Nephron progenitor cell (in vitro differentiated cells): ENCODE measurements at regions not wholly inside any gene's neighbourhood (a gene's known extent, or its start where the extent isn't known, plus 50 kb on each side); places are given as distances from the start of the nearest gene placed in this dataset.

Experiments used
- DNase-seq: peaks from one replicate; pipeline ENCODE4 v3.0.0; 2021
- H3K27ac Mint-ChIP-seq: 2 replicates; pipeline ENCODE4 v1.8.0; 2021; ENCODE audit warnings: mild to moderate bottlenecking, moderate library complexity, mixed read lengths
- H3K27me3 Mint-ChIP-seq: 2 replicates; pipeline ENCODE4 v1.8.0; 2021; ENCODE audit warnings: mild to moderate bottlenecking, low read depth, mixed read lengths; ENCODE audit not compliant: poor library complexity
- H3K36me3 Mint-ChIP-seq: 2 replicates; pipeline ENCODE4 v1.8.0; 2021; ENCODE audit warnings: low read depth, mixed read lengths
- H3K4me1 Mint-ChIP-seq: 2 replicates; pipeline ENCODE4 v1.8.0; 2021; ENCODE audit warnings: mixed read lengths
- H3K4me3 Mint-ChIP-seq: 2 replicates; pipeline ENCODE4 v1.8.0; 2021; ENCODE audit warnings: mild to moderate bottlenecking, moderate library complexity, mixed read lengths
- H3K9me3 Mint-ChIP-seq: 2 replicates; pipeline ENCODE4 v1.8.0; 2021; ENCODE audit warnings: mild to moderate bottlenecking, moderate library complexity, mixed read lengths
- TF ChIP-seq, protein P1 (sequence below): fragments of 200-600 bp; sonication (generic); IDR thresholded peaks from 2 replicates; pipeline ENCODE4 v1.5.0; 2021; ENCODE audit warnings: antibody characterized with exemption

DNA sequence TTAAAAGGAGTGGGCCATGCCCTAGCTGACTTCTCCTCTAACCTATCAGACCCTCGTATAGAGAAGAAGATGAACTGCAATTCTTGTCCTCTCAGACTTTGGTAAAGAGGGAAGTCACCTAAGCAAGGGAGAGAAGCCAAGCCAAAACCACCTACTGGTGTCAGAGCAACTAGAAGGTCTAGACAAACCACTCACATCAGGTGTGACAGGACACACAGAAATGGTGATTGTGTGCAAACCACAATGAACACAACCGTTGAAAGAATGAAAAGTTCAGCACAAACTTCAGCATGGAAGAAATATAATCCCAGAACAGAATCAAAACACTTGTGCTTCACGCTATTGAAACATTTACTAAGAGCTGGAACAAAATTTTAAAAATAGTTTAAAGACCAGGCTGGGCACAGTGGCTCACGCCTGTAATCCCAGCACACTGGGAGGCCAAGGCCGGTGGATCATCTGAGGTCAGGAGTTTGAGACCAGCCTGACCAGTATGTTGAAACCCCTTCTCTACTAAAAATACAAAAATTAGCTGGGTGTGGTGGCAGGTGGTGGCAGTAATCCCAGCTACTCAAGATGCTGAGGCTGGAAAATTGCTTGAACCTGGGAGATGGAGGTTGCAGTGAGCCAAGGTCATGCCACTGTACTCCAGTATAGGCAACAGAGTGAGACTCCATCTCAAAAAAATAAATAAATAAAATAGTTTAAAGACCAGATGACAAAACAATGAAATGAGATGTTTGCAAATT lies 56.2 kb upstream of the NTF3 start:
- no peaks in the 10 kb centered on the region for H3K36me3 Mint-ChIP-seq
- H3K4me1 Mint-ChIP-seq, result peaks cover 43% of the 10 kb centered on the region
- H3K4me3 Mint-ChIP-seq, result no peak overlapping the region
- DNase-seq, result no peak
- H3K27me3 Mint-ChIP-seq, result peaks cover 39% of the 10 kb centered on the region
- H3K27ac Mint-ChIP-seq, result peak overlapping the region; percentile 79
- H3K9me3 Mint-ChIP-seq, result no peaks in the 10 kb centered on the region
- TF ChIP-seq, protein P1, sequence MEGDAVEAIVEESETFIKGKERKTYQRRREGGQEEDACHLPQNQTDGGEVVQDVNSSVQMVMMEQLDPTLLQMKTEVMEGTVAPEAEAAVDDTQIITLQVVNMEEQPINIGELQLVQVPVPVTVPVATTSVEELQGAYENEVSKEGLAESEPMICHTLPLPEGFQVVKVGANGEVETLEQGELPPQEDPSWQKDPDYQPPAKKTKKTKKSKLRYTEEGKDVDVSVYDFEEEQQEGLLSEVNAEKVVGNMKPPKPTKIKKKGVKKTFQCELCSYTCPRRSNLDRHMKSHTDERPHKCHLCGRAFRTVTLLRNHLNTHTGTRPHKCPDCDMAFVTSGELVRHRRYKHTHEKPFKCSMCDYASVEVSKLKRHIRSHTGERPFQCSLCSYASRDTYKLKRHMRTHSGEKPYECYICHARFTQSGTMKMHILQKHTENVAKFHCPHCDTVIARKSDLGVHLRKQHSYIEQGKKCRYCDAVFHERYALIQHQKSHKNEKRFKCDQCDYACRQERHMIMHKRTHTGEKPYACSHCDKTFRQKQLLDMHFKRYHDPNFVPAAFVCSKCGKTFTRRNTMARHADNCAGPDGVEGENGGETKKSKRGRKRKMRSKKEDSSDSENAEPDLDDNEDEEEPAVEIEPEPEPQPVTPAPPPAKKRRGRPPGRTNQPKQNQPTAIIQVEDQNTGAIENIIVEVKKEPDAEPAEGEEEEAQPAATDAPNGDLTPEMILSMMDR, result no peak

DNA sequence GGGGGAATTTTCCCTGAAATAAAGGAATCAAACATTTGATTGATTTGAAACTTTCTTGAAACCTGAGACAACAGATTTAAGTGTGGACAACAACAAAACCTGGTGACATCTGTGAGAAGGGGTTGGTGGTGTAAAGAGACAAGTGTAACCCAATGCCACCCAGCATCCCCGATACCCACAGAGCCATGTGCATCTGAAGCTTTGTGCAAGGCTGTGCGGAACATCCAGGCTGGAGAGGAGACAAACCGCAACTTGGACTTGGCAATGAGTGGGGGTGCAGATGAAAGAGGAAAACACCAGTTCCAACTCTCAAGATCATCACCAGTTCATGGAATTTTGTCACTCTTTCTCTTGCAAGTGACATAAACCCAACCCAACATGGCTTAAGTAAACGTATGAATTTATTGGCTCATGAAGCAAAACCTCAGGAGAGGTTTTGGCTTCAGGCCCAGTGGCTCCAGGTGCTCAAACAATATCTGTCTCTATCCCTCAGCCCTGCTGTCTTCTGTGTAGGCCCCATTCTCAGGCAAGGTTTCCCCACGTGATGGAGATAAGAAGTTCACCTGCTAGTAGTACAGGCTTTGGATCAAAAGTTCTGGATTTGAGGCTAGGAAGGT lies 55.2 kb upstream of the NTF3 start:
- H3K9me3 Mint-ChIP-seq, result no peaks in the 10 kb centered on the region
- peaks cover 47% of the 10 kb centered on the region for H3K4me1 Mint-ChIP-seq
- no peak overlapping the region for H3K4me3 Mint-ChIP-seq
- DNase-seq, result no peak
- peaks cover 36% of the 10 kb centered on the region for H3K27me3 Mint-ChIP-seq
- H3K36me3 Mint-ChIP-seq, result no peaks in the 10 kb centered on the region
- no peak overlapping the region for H3K27ac Mint-ChIP-seq
- TF ChIP-seq, protein P1, result no peak

DNA sequence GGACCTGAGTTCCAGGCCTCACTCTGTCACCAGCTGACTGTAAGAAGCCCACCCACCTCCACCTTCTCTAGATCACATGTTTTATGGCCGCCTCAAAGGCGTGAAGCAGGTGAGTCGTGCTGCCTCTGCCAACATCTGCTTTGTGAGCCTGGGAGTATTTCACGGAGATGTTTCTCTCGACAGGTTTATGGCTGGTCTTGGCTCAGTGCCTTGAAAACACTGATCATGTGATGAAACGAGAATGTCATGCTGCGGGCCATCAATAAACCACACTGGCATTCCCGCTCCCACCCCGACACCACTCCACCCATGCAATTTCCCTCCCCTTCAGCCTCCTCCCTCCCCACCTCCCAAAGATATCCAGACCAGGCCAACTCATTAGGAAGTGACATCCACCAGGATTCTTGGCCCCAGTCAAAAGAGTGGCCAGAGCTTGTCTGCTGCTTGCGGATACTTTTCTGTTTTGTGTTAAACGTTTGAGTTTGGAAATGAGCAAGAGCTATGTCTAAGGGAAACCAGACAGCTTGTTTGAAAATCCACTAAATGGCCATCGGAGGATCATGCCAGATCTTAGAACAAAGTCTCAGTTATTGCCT lies 53.8 kb upstream of the NTF3 start:
- peak; percentile 51 for DNase-seq
- Mint-ChIP-seq H3K4me1 (peaks cover 47% of the 10 kb centered on the region), H3K27me3 (peaks cover 40% of the 10 kb centered on the region), H3K4me3 (no peak overlapping the region), H3K27ac (no peak overlapping the region), H3K36me3 (no peaks in the 10 kb centered on the region), H3K9me3 (no peaks in the 10 kb centered on the region)
- TF ChIP-seq, protein P1, result no peak

DNA sequence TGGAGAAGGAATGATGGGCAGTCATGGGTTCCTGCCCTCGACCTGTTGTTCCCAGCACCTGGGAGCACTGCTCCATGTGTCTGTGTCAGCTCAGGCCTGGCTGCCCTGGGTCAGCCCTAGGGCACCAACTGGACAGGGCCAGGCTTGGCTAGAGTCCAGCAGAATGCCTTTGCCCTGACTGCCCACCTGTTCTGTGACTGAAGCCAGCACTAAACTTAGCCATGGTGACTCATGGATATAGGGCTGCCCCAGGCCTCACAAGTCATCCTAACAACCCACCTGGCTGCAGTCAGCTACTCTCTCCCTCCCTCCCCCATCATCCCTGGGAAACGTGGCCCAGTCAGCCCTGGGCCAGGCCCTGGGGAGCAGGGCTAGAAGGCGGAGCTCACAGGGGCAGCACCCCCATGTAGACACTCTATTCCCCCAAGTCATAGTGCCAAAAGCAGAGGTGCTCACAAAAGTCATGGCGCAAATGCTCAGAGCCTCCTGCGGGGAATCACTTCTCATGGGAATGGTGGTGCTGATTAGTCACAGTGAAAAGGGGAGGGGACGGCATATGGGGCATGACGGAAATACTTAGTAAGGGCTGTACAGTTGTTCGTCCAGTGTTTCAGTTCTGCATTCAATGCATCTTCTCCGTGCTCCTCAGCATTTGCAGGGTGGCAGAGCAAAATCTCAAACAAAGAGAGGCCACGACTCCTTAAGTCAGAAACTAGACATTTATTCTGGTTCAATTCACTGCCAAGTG lies 52.0 kb upstream of the NTF3 start:
- H3K4me1 Mint-ChIP-seq, result peaks cover 47% of the 10 kb centered on the region
- no peak overlapping the region for H3K4me3 Mint-ChIP-seq
- no peaks in the 10 kb centered on the region for H3K9me3 Mint-ChIP-seq
- peaks cover 33% of the 10 kb centered on the region for H3K27me3 Mint-ChIP-seq
- H3K36me3 Mint-ChIP-seq, result no peaks in the 10 kb centered on the region
- no peak overlapping the region for H3K27ac Mint-ChIP-seq
- TF ChIP-seq, protein P1, result no peak
- no peak for DNase-seq
